AG04450 (cell line): ENCODE measurements at regions not wholly inside any gene's neighbourhood (a gene's known extent, or its start where the extent isn't known, plus 50 kb on each side); places are given as distances from the start of the nearest gene placed in this dataset.

Source experiments
- CTCF ChIA-PET: fragments of 300-600, 350-600 bp; formaldehyde crosslinking; extraction: SDS; loops from one replicate; lab custom pipeline; 2022; ENCODE audit warnings: antibody characterized with exemption, inconsistent platforms; lab: Charles Lee
- POLR2A ChIA-PET: fragments of 350-600 bp; formaldehyde crosslinking; extraction: SDS; loops from one replicate; lab custom pipeline; 2021; ENCODE audit warnings: antibody characterized with exemption, inconsistent platforms; lab: Yijun Ruan, JAX
- DNase-seq: peaks from one replicate; pipeline ENCODE4 v3.0.0-alpha.2; 2011; ENCODE audit warnings: low read depth, low spot score
- H3K27ac ChIP-seq: one replicate; pipeline ENCODE4 v1.5.1; 2012; ENCODE audit warnings: low read depth, low read length, control low read depth
- H3K27me3 ChIP-seq: one replicate; pipeline ENCODE4 v1.6.0; 2012; ENCODE audit warnings: low read length; ENCODE audit not compliant: control insufficient read depth, insufficient read depth
- H3K4me3 ChIP-seq: 2 replicates; pipeline ENCODE4 v1.5.1; 2011; ENCODE audit warnings: mild to moderate bottlenecking, low read depth, low read length, control low read depth
- H3K9me3 ChIP-seq: 2 replicates; pipeline ENCODE4 v1.5.1; 2012; ENCODE audit warnings: low read length; ENCODE audit not compliant: control insufficient read depth, insufficient read depth
- CTCF ChIP-seq: IDR thresholded peaks from 2 replicates; pipeline ENCODE4 v1.5.1; 2011; ENCODE audit warnings: low read depth, low read length, control low read depth, inconsistent platforms

GRCh38 chr2:33746208-33746800, 147.2 kb upstream of the FAM98A start:
- Histone ChIP-seq H3K27ac (no peak overlapping the region), H3K4me3 (no peak overlapping the region), H3K9me3 (no peaks in the 10 kb centered on the region), H3K27me3 (no peaks in the 10 kb centered on the region)
- no peak for DNase-seq
- TF ChIP-seq CTCF, result no peak
- CTCF ChIA-PET, result interaction anchor here (0.8 kb wide), 1 partner anchor 72 kb away, joined by 3 read pairs; no protein-coding TSS in a partner anchor
- POLR2A ChIA-PET, result no interaction called here

DNA sequence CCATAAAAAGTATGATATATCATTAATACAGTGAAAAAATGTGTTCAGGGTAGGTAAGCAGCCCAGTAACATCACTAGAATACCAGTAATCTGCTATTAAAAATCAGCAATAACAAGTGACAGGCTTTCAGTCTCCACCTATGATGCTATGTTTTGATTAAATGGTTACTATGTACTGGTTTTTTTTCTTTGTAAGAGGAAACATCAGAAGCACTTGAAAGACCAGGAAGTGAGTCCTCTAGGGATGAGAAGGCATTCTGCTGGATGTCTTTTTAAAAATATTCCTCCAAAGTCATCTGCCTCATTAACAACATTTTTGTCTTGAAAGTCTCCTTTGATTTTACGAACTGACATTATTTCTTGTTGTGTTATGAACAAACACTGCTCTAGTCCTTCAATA, 136.0 kb upstream of the FAM98A start:
- no peaks in the 10 kb centered on the region for H3K27me3 ChIP-seq
- CTCF ChIA-PET, result no interaction called here
- H3K4me3 ChIP-seq, result no peak overlapping the region
- TF ChIP-seq CTCF, result no peak
- no peaks in the 10 kb centered on the region; the same call in 1 of the 2 replicates for H3K9me3 ChIP-seq
- POLR2A ChIA-PET, result no interaction called here
- no peak for DNase-seq
- H3K27ac ChIP-seq, result no peak overlapping the region

DNA sequence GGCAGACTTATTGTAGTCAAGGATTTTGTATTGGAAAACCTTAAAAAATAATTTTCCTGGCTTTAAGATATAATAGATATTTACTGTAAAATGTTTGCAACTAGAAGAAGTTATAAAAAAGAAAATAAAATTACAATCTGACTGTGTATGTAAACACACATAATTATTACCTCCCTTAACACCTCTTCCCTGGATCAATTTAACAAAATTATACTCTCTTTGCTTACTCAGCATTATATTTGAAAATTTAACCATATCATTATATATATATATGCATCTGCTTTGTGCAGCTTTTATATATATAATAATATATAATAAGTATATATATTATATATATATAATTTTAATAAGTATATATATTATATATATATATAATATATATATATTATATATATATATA, 131.7 kb upstream of the FAM98A start:
- ChIA-PET POLR2A (no interaction called here), CTCF (no interaction called here)
- peaks cover 18% of the 10 kb centered on the region for H3K9me3 ChIP-seq
- no peak overlapping the region for H3K27ac ChIP-seq
- DNase-seq, result no peak
- no peak overlapping the region for H3K4me3 ChIP-seq
- TF ChIP-seq CTCF, result no peak
- H3K27me3 ChIP-seq, result no peaks in the 10 kb centered on the region

GRCh38 chr2:33730193-33730592, 131.1 kb upstream of the FAM98A start:
- CTCF ChIA-PET, result no interaction called here
- no peak overlapping the region for H3K4me3 ChIP-seq
- H3K27me3 ChIP-seq, result no peaks in the 10 kb centered on the region
- POLR2A ChIA-PET, result no interaction called here
- DNase-seq, result no peak
- H3K27ac ChIP-seq, result no peak overlapping the region
- peaks cover 18% of the 10 kb centered on the region for H3K9me3 ChIP-seq
- no peak for TF ChIP-seq CTCF

DNA sequence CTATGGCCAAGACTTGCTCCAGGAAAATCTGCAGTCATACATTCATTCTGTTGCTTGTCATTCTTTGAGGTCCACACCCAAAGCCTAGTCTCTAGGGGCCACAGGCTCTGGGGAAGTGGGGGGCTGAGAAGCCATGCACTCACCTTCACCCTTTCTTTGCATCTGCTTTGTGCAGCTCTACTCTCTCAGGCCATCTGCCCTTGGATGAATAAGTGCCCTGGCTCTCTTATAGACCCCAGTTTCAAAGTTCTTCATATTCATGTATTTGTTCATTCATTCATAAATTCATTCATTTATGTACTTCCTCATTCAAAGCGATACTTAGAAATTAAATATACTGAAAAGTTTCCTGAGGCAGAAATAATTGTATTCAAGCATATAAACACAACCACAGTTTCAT, 130.3 kb upstream of the FAM98A start:
- ChIA-PET CTCF (no interaction called here), POLR2A (no interaction called here)
- TF ChIP-seq CTCF, result no peak
- Histone ChIP-seq H3K27me3 (no peaks in the 10 kb centered on the region), H3K27ac (no peak overlapping the region), H3K9me3 (peaks cover 18% of the 10 kb centered on the region), H3K4me3 (no peak overlapping the region)
- no peak for DNase-seq
